Peyer's patch (tissue), 4 donors: ENCODE measurements at regions not wholly inside any gene's neighbourhood (a gene's known extent, or its start where the extent isn't known, plus 50 kb on each side); places are given as distances from the start of the nearest gene placed in this dataset.

Source experiments
- DNase-seq, 3 donors: peaks; one replicate each; pipeline ENCODE4 v3.0.0-alpha.2; 2017 to 2019
- H3K27ac ChIP-seq, 4 donors: fragments of 200-600 bp; sonication (generic); one replicate each; pipeline ENCODE4 v1.5.1; 2016 to 2019
- H3K27me3 ChIP-seq, 2 donors: fragments of 200-600 bp; sonication (generic); one replicate each; pipeline ENCODE4 v1.5.1; 2019
- H3K36me3 ChIP-seq, 3 donors: fragments of 200-600 bp; sonication (generic); one replicate each; pipeline ENCODE4 v1.5.1; 2016 to 2019
- H3K4me1 ChIP-seq, 4 donors: fragments of 200-600 bp; sonication (generic); one replicate each; pipeline ENCODE4 v1.5.1; 2016 to 2019
- H3K4me3 ChIP-seq, 4 donors: fragments of 200-600 bp; sonication (generic); 1 replicate in 3 of 4; 2 replicates in 1 of 4; pipeline ENCODE4 v1.5.1; 2016 to 2019; ENCODE audit warnings: mild to moderate bottlenecking in 1 of 4
- H3K9me3 ChIP-seq, 4 donors: fragments of 200-600 bp; sonication (generic); one replicate each; pipeline ENCODE4 v1.5.1; 2016 to 2019; ENCODE audit warnings: mild to moderate bottlenecking in 1 of 4
- POLR2A ChIP-seq, 2 donors: fragments of 450-650 bp; IDR thresholded peaks; one replicate each; pipeline ENCODE4 v1.5.1; 2017; ENCODE audit warnings: antibody characterized with exemption in 2 of 2, mild to moderate bottlenecking in 2 of 2, moderate library complexity in 2 of 2
- TF ChIP-seq, protein P1 (sequence below), 6 experiments: fragments of 450-650 bp in 4 of 6; fragments of 200-600 bp in 2 of 6; sonication (generic) in 1 of 6; IDR thresholded peaks; one replicate each; pipeline ENCODE4 v1.5.1; 2017 to 2019; ENCODE audit warnings: antibody characterized with exemption in 6 of 6, mild to moderate bottlenecking in 3 of 6, moderate library complexity in 1 of 6

- no peaks in the 10 kb centered on the region for H3K4me1 ChIP-seq
- H3K27me3 ChIP-seq = no peaks in the 10 kb centered on the region
- H3K36me3 ChIP-seq = no peaks in the 10 kb centered on the region
- H3K27ac ChIP-seq = no peak overlapping the region
- no peak for DNase-seq
- H3K4me3 ChIP-seq = no peak overlapping the region
- TF ChIP-seq POLR2A (IDR thresholded peaks at IDR 0.05) = no peak
- TF ChIP-seq, protein P1, sequence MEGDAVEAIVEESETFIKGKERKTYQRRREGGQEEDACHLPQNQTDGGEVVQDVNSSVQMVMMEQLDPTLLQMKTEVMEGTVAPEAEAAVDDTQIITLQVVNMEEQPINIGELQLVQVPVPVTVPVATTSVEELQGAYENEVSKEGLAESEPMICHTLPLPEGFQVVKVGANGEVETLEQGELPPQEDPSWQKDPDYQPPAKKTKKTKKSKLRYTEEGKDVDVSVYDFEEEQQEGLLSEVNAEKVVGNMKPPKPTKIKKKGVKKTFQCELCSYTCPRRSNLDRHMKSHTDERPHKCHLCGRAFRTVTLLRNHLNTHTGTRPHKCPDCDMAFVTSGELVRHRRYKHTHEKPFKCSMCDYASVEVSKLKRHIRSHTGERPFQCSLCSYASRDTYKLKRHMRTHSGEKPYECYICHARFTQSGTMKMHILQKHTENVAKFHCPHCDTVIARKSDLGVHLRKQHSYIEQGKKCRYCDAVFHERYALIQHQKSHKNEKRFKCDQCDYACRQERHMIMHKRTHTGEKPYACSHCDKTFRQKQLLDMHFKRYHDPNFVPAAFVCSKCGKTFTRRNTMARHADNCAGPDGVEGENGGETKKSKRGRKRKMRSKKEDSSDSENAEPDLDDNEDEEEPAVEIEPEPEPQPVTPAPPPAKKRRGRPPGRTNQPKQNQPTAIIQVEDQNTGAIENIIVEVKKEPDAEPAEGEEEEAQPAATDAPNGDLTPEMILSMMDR (IDR thresholded peaks at IDR 0.05) = no peak
- H3K9me3 ChIP-seq = no peaks in the 10 kb centered on the region
These were observed 622.0 kb upstream of the GOT2 start for GRCh38 chr16:59356144-59356543.

DNA sequence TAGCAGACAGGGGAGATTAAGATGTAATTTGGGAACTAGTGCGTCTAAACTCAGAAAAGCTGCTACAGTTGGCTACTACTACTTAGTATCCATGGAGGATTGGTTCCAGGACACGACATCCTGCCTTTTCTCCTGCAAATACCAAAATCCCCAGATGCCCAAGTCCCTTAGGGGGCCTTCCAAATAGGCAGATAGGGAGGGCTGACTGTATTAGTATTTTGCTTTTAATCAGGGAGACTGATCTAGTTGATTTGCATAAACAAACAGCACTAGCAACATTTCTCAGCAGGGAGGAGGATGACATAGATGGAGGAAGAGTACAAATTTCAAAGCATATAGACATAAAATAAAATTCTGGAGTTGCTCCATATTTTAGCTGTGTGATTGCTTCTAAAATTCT lies 621.6 kb upstream of the GOT2 start:
- Histone ChIP-seq H3K27me3 (no peaks in the 10 kb centered on the region), H3K9me3 (no peaks in the 10 kb centered on the region), H3K27ac (no peak overlapping the region), H3K36me3 (no peaks in the 10 kb centered on the region), H3K4me1 (no peaks in the 10 kb centered on the region), H3K4me3 (no peak overlapping the region)
- TF ChIP-seq, protein P1 (IDR thresholded peaks at IDR 0.05) = no peak
- TF ChIP-seq POLR2A (IDR thresholded peaks at IDR 0.05) = no peak
- DNase-seq = no peak

- no peak overlapping the region for H3K27ac ChIP-seq
- no peaks in the 10 kb centered on the region for H3K4me1 ChIP-seq
- no peak for DNase-seq
- H3K36me3 ChIP-seq = no peaks in the 10 kb centered on the region
- H3K27me3 ChIP-seq = no peaks in the 10 kb centered on the region
- no peak overlapping the region for H3K4me3 ChIP-seq
- no peak for TF ChIP-seq POLR2A (IDR thresholded peaks at IDR 0.05)
- TF ChIP-seq, protein P1 (IDR thresholded peaks at IDR 0.05) = no peak
- H3K9me3 ChIP-seq = peaks cover 0 to 9% (median 0%) of the 10 kb centered on the region in 4 donors
These were observed 617.3 kb upstream of the GOT2 start for GRCh38 chr16:59351305-59351903.

GRCh38 chr16:59350670-59351069 lies 616.6 kb upstream of the GOT2 start:
- Histone ChIP-seq H3K4me3 (no peak overlapping the region), H3K27me3 (no peaks in the 10 kb centered on the region), H3K9me3 (peaks cover 0 to 9% (median 0%) of the 10 kb centered on the region in 4 donors), H3K4me1 (no peaks in the 10 kb centered on the region), H3K36me3 (no peaks in the 10 kb centered on the region), H3K27ac (no peak overlapping the region)
- TF ChIP-seq, protein P1 (IDR thresholded peaks at IDR 0.05) = no peak
- no peak for TF ChIP-seq POLR2A (IDR thresholded peaks at IDR 0.05)
- DNase-seq = no peak

GRCh38 chr16:59342669-59343068 lies 608.6 kb upstream of the GOT2 start:
- Histone ChIP-seq H3K27ac (no peak overlapping the region), H3K9me3 (no peaks in the 10 kb centered on the region)
- no peak for DNase-seq

DNA sequence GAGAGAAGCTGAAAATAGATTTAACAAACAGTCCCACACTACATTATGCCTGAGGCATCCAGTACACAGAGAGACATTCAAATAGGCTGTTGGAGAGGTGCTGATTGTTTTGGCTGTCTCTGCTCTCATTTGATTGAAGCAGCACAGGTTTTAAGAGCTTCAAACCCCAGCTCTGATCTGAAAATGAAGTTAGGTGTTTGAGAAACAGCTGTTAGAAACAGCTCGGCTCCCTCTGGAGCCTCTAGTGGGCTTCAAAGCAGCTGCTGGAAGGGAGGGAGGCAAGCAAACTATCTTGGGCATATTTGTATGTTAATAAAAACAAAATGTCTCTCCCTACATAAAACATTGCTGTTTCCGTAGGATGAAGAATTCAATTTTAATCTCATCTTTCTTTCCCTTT lies 607.3 kb upstream of the GOT2 start:
- TF ChIP-seq POLR2A (IDR thresholded peaks at IDR 0.05) = no peak
- TF ChIP-seq, protein P1 (IDR thresholded peaks at IDR 0.05) = no peak
- H3K4me1 ChIP-seq = no peaks in the 10 kb centered on the region
- no peak overlapping the region for H3K27ac ChIP-seq
- H3K9me3 ChIP-seq = no peaks in the 10 kb centered on the region
- no peaks in the 10 kb centered on the region for H3K36me3 ChIP-seq
- H3K4me3 ChIP-seq = no peak overlapping the region
- DNase-seq = no peak
- no peaks in the 10 kb centered on the region for H3K27me3 ChIP-seq

More at GRCh38 chr16:59342669-59343068, 608.6 kb upstream of the GOT2 start:
- no peak for TF ChIP-seq POLR2A (IDR thresholded peaks at IDR 0.05)
- Histone ChIP-seq H3K4me3 (no peak overlapping the region), H3K36me3 (no peaks in the 10 kb centered on the region), H3K4me1 (no peaks in the 10 kb centered on the region), H3K27me3 (no peaks in the 10 kb centered on the region)
